ENCODE measurements at regions not wholly inside any gene's neighbourhood (a gene's known extent, or its start where the extent isn't known, plus 50 kb on each side); places are given as distances from the start of the nearest gene placed in this dataset.

GRCh38 chr10:107342711-107343110 is 178.2 kb upstream of the SORCS1 start:
- DNase-seq (ENCODE audit: low spot score), result no peak
- no peak for FAIRE-seq

- FAIRE-seq (no peak), DNase-seq (ENCODE audit: low spot score) (no peak)
These were observed 176.8 kb upstream of the SORCS1 start for GRCh38 chr10:107341281-107341680.

- no peak for FAIRE-seq
- DNase-seq (ENCODE audit: low spot score), result no peak
These were observed 175.8 kb upstream of the SORCS1 start for GRCh38 chr10:107340326-107340725.

GRCh38 chr10:107336061-107336460 is 171.6 kb upstream of the SORCS1 start:
- no peak for FAIRE-seq
- DNase-seq (ENCODE audit: low spot score), result no peak

GRCh38 chr10:107317592-107317991 is 153.1 kb upstream of the SORCS1 start:
- FAIRE-seq (no peak), DNase-seq (ENCODE audit: low spot score) (no peak)

- FAIRE-seq (no peak), DNase-seq (ENCODE audit: low spot score) (no peak)
These were observed 138.7 kb upstream of the SORCS1 start for GRCh38 chr10:107303203-107303602.

- DNase-seq (ENCODE audit: low spot score), result no peak
- FAIRE-seq, result no peak
These were observed 135.1 kb upstream of the SORCS1 start for GRCh38 chr10:107299606-107300005.

GRCh38 chr10:107284187-107284586 is 119.7 kb upstream of the SORCS1 start:
- DNase-seq (ENCODE audit: low spot score) (no peak), FAIRE-seq (no peak)

GRCh38 chr10:107280293-107280692 is 115.8 kb upstream of the SORCS1 start:
- no peak for DNase-seq (ENCODE audit: low spot score)
- FAIRE-seq, result no peak

GRCh38 chr10:107277591-107277990 is 113.1 kb upstream of the SORCS1 start:
- no peak for FAIRE-seq

GRCh38 chr10:107275806-107276205 is 111.3 kb upstream of the SORCS1 start:
- FAIRE-seq, result no peak

More at GRCh38 chr10:107277591-107277990, 113.1 kb upstream of the SORCS1 start:
- no peak for DNase-seq (ENCODE audit: low spot score)

GRCh38 chr10:107269626-107270025 is 105.1 kb upstream of the SORCS1 start:
- no peak for FAIRE-seq
- no peak for DNase-seq (ENCODE audit: low spot score)

More at GRCh38 chr10:107275806-107276205, 111.3 kb upstream of the SORCS1 start:
- no peak for DNase-seq (ENCODE audit: low spot score)

- no peak for FAIRE-seq
- DNase-seq (ENCODE audit: low spot score), result no peak
These were observed 100.2 kb upstream of the SORCS1 start for GRCh38 chr10:107264742-107265141.

- DNase-seq (ENCODE audit: low spot score), result no peak
- no peak for FAIRE-seq
These were observed 79.6 kb upstream of the SORCS1 start for GRCh38 chr10:107244122-107244521.

- no peak for FAIRE-seq
- no peak for DNase-seq (ENCODE audit: low spot score)
These were observed 73.8 kb upstream of the SORCS1 start for GRCh38 chr10:107238275-107238674.

GRCh38 chr10:107232013-107232412 is 67.5 kb upstream of the SORCS1 start:
- FAIRE-seq (no peak), DNase-seq (ENCODE audit: low spot score) (no peak)

- DNase-seq (ENCODE audit: low spot score) (no peak), FAIRE-seq (no peak)
These were observed 66.4 kb upstream of the SORCS1 start for GRCh38 chr10:107230887-107231286.

GRCh38 chr10:107215681-107216080 is 51.2 kb upstream of the SORCS1 start:
- DNase-seq (ENCODE audit: low spot score) (no peak), FAIRE-seq (no peak)
